HepG2 (cell line): ENCODE measurements at regions not wholly inside any gene's neighbourhood (a gene's known extent, or its start where the extent isn't known, plus 50 kb on each side); places are given as distances from the start of the nearest gene placed in this dataset.

Source experiments
- ATAC-seq: fragments of 200-7000 bp; cut with Tn5 transposase; 3 replicates; pipeline ENCODE4 v1.9.1; 2020; ENCODE audit warnings: mild to moderate bottlenecking, moderate library complexity
- BruUV-seq: library from RNA; stranded (reverse); fragments of 400-500 nt; replicated peaks from 2 replicates; lab custom pipeline; 2021; lab: Mats Ljungman, UMichigan
- CTCF ChIA-PET: fragments of 300-600 bp; formaldehyde crosslinking; extraction: SDS; loops from one replicate; lab custom pipeline; 2021; ENCODE audit warnings: low total read pairs, inconsistent platforms, low intra/inter-chr PET ratio; lab: Yijun Ruan, JAX
- POLR2A ChIA-PET: fragments of 350-600 bp; sonication (Branson Sonifier 250); formaldehyde crosslinking; loops from one replicate; lab custom pipeline; 2020; ENCODE audit warnings: antibody characterized with exemption, inconsistent platforms; lab: Yijun Ruan, JAX
- DNase-seq: peaks from one replicate; pipeline ENCODE4 v3.0.0-alpha.2; 2015; ENCODE audit warnings: low spot score
- FAIRE-seq: peaks from 3 replicates; lab custom pipeline; 2011; peaks lifted over from hg19 to GRCh38; lab: Jason Lieb, UNC
- H2AFZ ChIP-seq: one replicate; pipeline ENCODE4 v1.6.1; 2011; ENCODE audit warnings: low read length, inconsistent platforms
- H3K27ac ChIP-seq: fragments of 300-600 bp; 3 replicates; pipeline ENCODE4 v1.8.0; 2011; ENCODE audit warnings: mixed run types, mild to moderate bottlenecking, mixed read lengths, low read length, inconsistent platforms; ENCODE audit not compliant: insufficient read depth; ENCODE audit errors: extremely low read length
- H3K27me3 ChIP-seq, 2 experiments: fragments of 200-600 bp in 1 of 2; 2 replicates in 1 of 2; 3 replicates in 1 of 2; pipeline versions ENCODE4 v1.6.0 to v1.8.0; 2011; ENCODE audit warnings: low read length in 2 of 2, mild to moderate bottlenecking in 2 of 2, moderate library complexity in 2 of 2, inconsistent platforms in 1 of 2; ENCODE audit not compliant: insufficient read depth in 2 of 2, control insufficient read depth in 1 of 2
- H3K36me3 ChIP-seq, 2 experiments: fragments of 200-600 bp in 1 of 2; replicated peaks in 1 of 2; 2 replicates in 1 of 2; 3 replicates in 1 of 2; pipeline versions ENCODE4 v1.5.1 to v1.8.0; 2011; ENCODE audit warnings: low read length in 2 of 2, inconsistent platforms in 1 of 2; ENCODE audit not compliant: insufficient read depth in 2 of 2, control insufficient read depth in 1 of 2
- H3K4me1 ChIP-seq: 2 replicates; pipeline ENCODE4 v1.5.1; 2012; ENCODE audit warnings: low read length, inconsistent platforms; ENCODE audit not compliant: insufficient read depth
- H3K4me2 ChIP-seq: 2 replicates; pipeline ENCODE4 v1.6.0; 2011; ENCODE audit warnings: low read depth, low read length, inconsistent platforms
- H3K4me3 ChIP-seq, 3 experiments: fragments of 200-600 bp in 1 of 3; sonication (generic), shearing (Covaris generic) in 1 of 3; replicated peaks in 1 of 3; 2 replicates each; pipeline ENCODE4 v1.5.1; 2011 to 2016; ENCODE audit warnings: low read length in 3 of 3, inconsistent platforms in 2 of 3, low read depth in 2 of 3, mild to moderate bottlenecking in 2 of 3, control low read depth in 1 of 3, mixed read lengths in 1 of 3; ENCODE audit not compliant: insufficient read depth in 1 of 3
- H3K79me2 ChIP-seq: one replicate; pipeline ENCODE4 v1.6.1; 2011; ENCODE audit warnings: low read length, inconsistent platforms; ENCODE audit not compliant: insufficient read depth
- H3K9ac ChIP-seq: 2 replicates; pipeline ENCODE4 v1.6.0; 2011; ENCODE audit warnings: mild to moderate bottlenecking, low read depth, low read length, inconsistent platforms; ENCODE audit not compliant: insufficient read depth
- H3K9me3 ChIP-seq: 2 replicates; pipeline ENCODE4 v1.5.1; 2012; ENCODE audit warnings: mild to moderate bottlenecking, low read length
- H4K20me1 ChIP-seq: 2 replicates; pipeline ENCODE4 v1.6.0; 2011; ENCODE audit warnings: inconsistent platforms, mild to moderate bottlenecking, low read length, moderate library complexity; ENCODE audit not compliant: insufficient read depth
- EP300 ChIP-seq, 3 experiments: sonication (generic) in 1 of 3; formaldehyde crosslinking in 1 of 3; IDR thresholded peaks; 2 replicates each; pipeline versions ENCODE4 v1.5.1 to v1.6.1; 2011 to 2020; ENCODE audit warnings: low read depth in 2 of 3, low read length in 2 of 3, borderline replicate concordance in 1 of 3, improper control_type of control experiment in 1 of 3, mild to moderate bottlenecking in 1 of 3, missing genetic modification reagents in 1 of 3, moderate library complexity in 1 of 3
- IRF2 ChIP-seq: IDR thresholded peaks from 2 replicates; pipeline ENCODE4 v1.6.1; 2018; ENCODE audit warnings: missing genetic modification reagents, missing compliant biosample characterization
- KDM2A ChIP-seq: sonication (generic); formaldehyde crosslinking; IDR thresholded peaks from 2 replicates; pipeline ENCODE4 v1.4.0; 2020; ENCODE audit warnings: low read depth, missing genetic modification reagents, borderline replicate concordance
- NR2F2 ChIP-seq: IDR thresholded peaks from 2 replicates; pipeline ENCODE4 v1.6.1; 2012; ENCODE audit warnings: low read depth, inconsistent platforms, borderline replicate concordance
- PRPF4 ChIP-seq: fragments of 200-400 bp; formaldehyde crosslinking; IDR thresholded peaks from 2 replicates; pipeline ENCODE4 v1.6.1; 2016; ENCODE audit warnings: low read length, low read depth; ENCODE audit not compliant: poor library complexity, severe bottlenecking
- RFX5 ChIP-seq: IDR thresholded peaks from 2 replicates; pipeline ENCODE4 v1.6.1; 2011; ENCODE audit warnings: low read depth, low read length, improper control_type of control experiment
- ZSCAN25 ChIP-seq: sonication (generic); formaldehyde crosslinking; IDR thresholded peaks from 2 replicates; pipeline ENCODE4 v1.8.0; 2022; ENCODE audit warnings: mild to moderate bottlenecking, missing genetic modification reagents
- WGBS: methylation state at CpG from one replicate; pipeline ENCODE4 v1.1.6; 2017; ENCODE audit warnings: low lambda C conversion rate; 5-methylcytosine and 5-hydroxymethylcytosine counted together
- in situ Hi-C: cut with HindIII; loops from 2 replicates; pipeline ENCODE4 v1.10.0; 2017; ENCODE audit warnings: low pct_unique_long_range_greater_than_20kb; ENCODE audit not compliant: extremely low pct_ligation_motif_present
- intact Hi-C: fragments of 100-400 bp; cut with micrococcal nuclease; formaldehyde crosslinking; loops from one replicate; pipeline ENCODE4 v1.10.0; 2022; ENCODE audit not compliant: unreplicated experiment
- TF ChIP-seq, protein P1 (sequence below): fragments of 450-650 bp; IDR thresholded peaks from 2 replicates; pipeline ENCODE4 v1.6.1; 2016
- TF ChIP-seq, protein P2 (sequence below): sonication (generic); formaldehyde crosslinking; IDR thresholded peaks from 2 replicates; pipeline ENCODE4 v1.4.0; 2020; ENCODE audit warnings: missing genetic modification reagents
- TF ChIP-seq, protein P3 (sequence below): sonication (generic); formaldehyde crosslinking; IDR thresholded peaks from 2 replicates; pipeline ENCODE4 v1.9.0; 2021; ENCODE audit warnings: missing genetic modification reagents, borderline replicate concordance

DNA sequence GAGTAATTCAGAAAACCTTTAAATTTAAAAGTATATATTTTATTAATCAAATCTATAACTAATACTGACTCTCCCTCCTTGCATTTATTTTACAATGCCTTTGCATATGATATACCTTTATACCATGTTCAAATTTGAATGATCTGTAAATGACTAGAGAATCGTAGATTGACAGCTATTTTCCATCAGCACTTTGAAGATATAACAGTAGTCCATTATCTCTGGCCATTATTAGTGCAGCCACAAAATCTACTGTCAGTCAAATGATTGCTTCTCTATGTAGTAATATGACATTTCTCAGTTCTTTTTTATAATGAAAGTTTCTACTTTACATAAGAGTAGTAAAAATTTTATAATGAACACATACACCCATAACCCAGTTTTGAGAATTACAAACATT is 1054.8 kb upstream of the B3GALT2 start:
- intact Hi-C loops, result no loop called here
- H3K27me3 ChIP-seq, result no peaks in the 10 kb centered on the region
- POLR2A ChIA-PET, result no interaction called here
- no peaks in the 10 kb centered on the region for H3K79me2 ChIP-seq
- CTCF ChIA-PET, result no interaction called here
- DNase-seq (no peak), FAIRE-seq (no peak), ATAC-seq (no peak)
- WGBS, result 0% methylated on average over 1 of the region's 1 CpG
- in situ Hi-C loops, result no loop called here
- H3K27ac ChIP-seq, result no peak overlapping the region
- TF ChIP-seq, protein P1, sequence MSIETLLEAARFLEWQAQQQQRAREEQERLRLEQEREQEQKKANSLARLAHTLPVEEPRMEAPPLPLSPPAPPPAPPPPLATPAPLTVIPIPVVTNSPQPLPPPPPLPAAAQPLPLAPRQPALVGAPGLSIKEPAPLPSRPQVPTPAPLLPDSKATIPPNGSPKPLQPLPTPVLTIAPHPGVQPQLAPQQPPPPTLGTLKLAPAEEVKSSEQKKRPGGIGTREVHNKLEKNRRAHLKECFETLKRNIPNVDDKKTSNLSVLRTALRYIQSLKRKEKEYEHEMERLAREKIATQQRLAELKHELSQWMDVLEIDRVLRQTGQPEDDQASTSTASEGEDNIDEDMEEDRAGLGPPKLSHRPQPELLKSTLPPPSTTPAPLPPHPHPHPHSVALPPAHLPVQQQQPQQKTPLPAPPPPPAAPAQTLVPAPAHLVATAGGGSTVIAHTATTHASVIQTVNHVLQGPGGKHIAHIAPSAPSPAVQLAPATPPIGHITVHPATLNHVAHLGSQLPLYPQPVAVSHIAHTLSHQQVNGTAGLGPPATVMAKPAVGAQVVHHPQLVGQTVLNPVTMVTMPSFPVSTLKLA, result no peak
- TF ChIP-seq PRPF4, result no peak
- no peak for TF ChIP-seq KDM2A
- TF ChIP-seq, protein P2, sequence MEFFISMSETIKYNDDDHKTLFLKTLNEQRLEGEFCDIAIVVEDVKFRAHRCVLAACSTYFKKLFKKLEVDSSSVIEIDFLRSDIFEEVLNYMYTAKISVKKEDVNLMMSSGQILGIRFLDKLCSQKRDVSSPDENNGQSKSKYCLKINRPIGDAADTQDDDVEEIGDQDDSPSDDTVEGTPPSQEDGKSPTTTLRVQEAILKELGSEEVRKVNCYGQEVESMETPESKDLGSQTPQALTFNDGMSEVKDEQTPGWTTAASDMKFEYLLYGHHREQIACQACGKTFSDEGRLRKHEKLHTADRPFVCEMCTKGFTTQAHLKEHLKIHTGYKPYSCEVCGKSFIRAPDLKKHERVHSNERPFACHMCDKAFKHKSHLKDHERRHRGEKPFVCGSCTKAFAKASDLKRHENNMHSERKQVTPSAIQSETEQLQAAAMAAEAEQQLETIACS (CRISPR knock-in tag), result no peak
- TF ChIP-seq IRF2 (CRISPR knock-in tag), result no peak
- TF ChIP-seq, protein P3, sequence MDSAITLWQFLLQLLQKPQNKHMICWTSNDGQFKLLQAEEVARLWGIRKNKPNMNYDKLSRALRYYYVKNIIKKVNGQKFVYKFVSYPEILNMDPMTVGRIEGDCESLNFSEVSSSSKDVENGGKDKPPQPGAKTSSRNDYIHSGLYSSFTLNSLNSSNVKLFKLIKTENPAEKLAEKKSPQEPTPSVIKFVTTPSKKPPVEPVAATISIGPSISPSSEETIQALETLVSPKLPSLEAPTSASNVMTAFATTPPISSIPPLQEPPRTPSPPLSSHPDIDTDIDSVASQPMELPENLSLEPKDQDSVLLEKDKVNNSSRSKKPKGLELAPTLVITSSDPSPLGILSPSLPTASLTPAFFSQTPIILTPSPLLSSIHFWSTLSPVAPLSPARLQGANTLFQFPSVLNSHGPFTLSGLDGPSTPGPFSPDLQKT, result no peak
- TF ChIP-seq ZSCAN25 (CRISPR knock-in tag), result no peak
- no peak for TF ChIP-seq RFX5
- TF ChIP-seq NR2F2, result no peak
- TF ChIP-seq EP300 (IDR thresholded peaks at IDR 0.05; ENCODE audit: low read depth in 2 of 2, low read length in 2 of 2), result no peak
- no peak for TF ChIP-seq EP300 (CRISPR knock-in tag; IDR thresholded peaks at IDR 0.05; ENCODE audit: borderline replicate concordance)
- no peak overlapping the region for H3K4me2 ChIP-seq
- no peak overlapping the region for H3K9ac ChIP-seq
- H3K9me3 ChIP-seq, result no peaks in the 10 kb centered on the region
- no peaks in the 10 kb centered on the region for H3K36me3 ChIP-seq
- H3K4me3 ChIP-seq, result no peak overlapping the region
- no TSS peak for BruUV-seq
- H2AFZ ChIP-seq, result no peak overlapping the region
- no peaks in the 10 kb centered on the region for H3K4me1 ChIP-seq
- no peaks in the 10 kb centered on the region for H4K20me1 ChIP-seq
